ENCODE measurements at regions not wholly inside any gene's neighbourhood (a gene's known extent, or its start where the extent isn't known, plus 50 kb on each side); places are given as distances from the start of the nearest gene placed in this dataset.

DNA sequence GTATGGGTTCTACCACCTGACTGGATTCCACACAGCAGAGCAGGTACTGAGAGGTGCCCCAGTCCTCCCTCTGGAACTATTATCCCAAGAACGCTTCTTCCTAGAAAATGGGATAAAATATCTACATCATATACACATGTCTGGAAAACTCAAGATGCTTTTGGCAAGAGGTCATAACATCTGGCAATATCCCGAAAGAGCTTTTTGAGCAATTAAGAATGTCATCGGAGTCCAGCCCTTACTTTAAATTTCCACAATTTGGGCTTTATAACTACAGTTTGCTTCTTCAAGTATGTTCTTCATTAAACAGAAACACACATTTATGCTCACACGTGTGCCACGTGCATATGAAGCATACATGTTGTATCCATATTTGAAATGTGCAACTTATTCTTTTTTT lies 365.9 kb upstream of the THBS1 start:
- DNase-seq (ENCODE audit: low read depth, low spot score), result no peak
- ATAC-seq, result no peak
- TF ChIP-seq TCF7L2 (IDR thresholded peaks at IDR 0.05; ENCODE audit: low read depth, low read length) (no peak), POLR2AphosphoS5 (IDR thresholded peaks at IDR 0.05; ENCODE audit: low read depth, low read length) (no peak), SIN3A (IDR thresholded peaks at IDR 0.05; ENCODE audit: borderline replicate concordance, insufficient read depth, low read depth, low read length) (no peak)
- TF ChIP-seq, protein P1, sequence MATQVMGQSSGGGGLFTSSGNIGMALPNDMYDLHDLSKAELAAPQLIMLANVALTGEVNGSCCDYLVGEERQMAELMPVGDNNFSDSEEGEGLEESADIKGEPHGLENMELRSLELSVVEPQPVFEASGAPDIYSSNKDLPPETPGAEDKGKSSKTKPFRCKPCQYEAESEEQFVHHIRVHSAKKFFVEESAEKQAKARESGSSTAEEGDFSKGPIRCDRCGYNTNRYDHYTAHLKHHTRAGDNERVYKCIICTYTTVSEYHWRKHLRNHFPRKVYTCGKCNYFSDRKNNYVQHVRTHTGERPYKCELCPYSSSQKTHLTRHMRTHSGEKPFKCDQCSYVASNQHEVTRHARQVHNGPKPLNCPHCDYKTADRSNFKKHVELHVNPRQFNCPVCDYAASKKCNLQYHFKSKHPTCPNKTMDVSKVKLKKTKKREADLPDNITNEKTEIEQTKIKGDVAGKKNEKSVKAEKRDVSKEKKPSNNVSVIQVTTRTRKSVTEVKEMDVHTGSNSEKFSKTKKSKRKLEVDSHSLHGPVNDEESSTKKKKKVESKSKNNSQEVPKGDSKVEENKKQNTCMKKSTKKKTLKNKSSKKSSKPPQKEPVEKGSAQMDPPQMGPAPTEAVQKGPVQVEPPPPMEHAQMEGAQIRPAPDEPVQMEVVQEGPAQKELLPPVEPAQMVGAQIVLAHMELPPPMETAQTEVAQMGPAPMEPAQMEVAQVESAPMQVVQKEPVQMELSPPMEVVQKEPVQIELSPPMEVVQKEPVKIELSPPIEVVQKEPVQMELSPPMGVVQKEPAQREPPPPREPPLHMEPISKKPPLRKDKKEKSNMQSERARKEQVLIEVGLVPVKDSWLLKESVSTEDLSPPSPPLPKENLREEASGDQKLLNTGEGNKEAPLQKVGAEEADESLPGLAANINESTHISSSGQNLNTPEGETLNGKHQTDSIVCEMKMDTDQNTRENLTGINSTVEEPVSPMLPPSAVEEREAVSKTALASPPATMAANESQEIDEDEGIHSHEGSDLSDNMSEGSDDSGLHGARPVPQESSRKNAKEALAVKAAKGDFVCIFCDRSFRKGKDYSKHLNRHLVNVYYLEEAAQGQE (IDR thresholded peaks at IDR 0.05; ENCODE audit: insufficient read depth in 1 of 2, low read depth in 2 of 2, low read length in 1 of 2), result no peak
- Histone ChIP-seq H3K27me3 (ENCODE audit: control insufficient read depth, insufficient read depth, low read length) (no peaks in the 10 kb centered on the region), H3K27ac (ENCODE audit: low read length) (no peak overlapping the region), H3K9me3 (ENCODE audit: control insufficient read depth, insufficient read depth, low read depth, low read length) (peaks cover 2% of the 10 kb centered on the region; the same call in 1 of the 2 replicates), H3K36me3 (ENCODE audit: control insufficient read depth, insufficient read depth, low read length) (no peaks in the 10 kb centered on the region), H3K4me3 (ENCODE audit: low read depth in 2 of 2, low read length in 2 of 2) (no peak overlapping the region), H3K4me1 (ENCODE audit: control insufficient read depth, insufficient read depth, low read length) (no peaks in the 10 kb centered on the region)
- ChIA-PET CTCF (no interaction called here), POLR2A (interaction anchor here (0.7 kb wide), 1 partner anchor 28 kb away, joined by 4 read pairs; no protein-coding TSS in a partner anchor)
- in situ Hi-C loops (cut with HindIII; ENCODE audit: low pct_unique_long_range_greater_than_20kb, low sequenced_read_pairs) (no loop called here), intact Hi-C loops (cut with micrococcal nuclease; ENCODE audit: unreplicated experiment) (no loop called here)
- BruUV-seq (replicated peaks), result no TSS peak

DNA sequence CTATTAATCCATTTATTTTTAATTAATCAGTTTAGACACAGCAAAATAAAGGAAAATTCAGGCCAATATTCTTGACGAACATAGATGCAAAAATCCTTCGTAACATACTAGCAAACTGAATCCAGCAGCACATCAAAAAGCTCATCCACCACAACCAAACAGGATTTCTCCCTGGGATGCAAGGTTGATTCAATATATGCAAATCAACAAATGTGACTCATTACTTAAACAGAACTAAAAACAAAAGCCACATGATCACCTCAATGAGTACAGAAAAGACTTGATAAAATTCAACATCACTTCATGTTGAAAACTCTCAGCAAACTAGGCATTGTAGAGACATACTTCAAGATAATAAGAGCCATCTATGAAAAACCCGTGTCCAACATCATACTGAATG lies 364.1 kb upstream of the THBS1 start:
- DNase-seq (ENCODE audit: low read depth, low spot score) (no peak), ATAC-seq (no peak)
- H3K9me3 ChIP-seq (ENCODE audit: control insufficient read depth, insufficient read depth, low read depth, low read length), result no peaks in the 10 kb centered on the region; the same call in 1 of the 2 replicates
- no peak overlapping the region for H3K27ac ChIP-seq (ENCODE audit: low read length)
- CTCF ChIA-PET, result interaction anchor here (0.5 kb wide), 1 partner anchor 421 kb away, joined by 3 read pairs; no protein-coding TSS in a partner anchor
- no peak overlapping the region for H3K4me3 ChIP-seq (ENCODE audit: low read depth in 2 of 2, low read length in 2 of 2)
- POLR2A ChIA-PET, result no interaction called here
- H3K4me1 ChIP-seq (ENCODE audit: control insufficient read depth, insufficient read depth, low read length), result no peaks in the 10 kb centered on the region
- TF ChIP-seq TCF7L2 (IDR thresholded peaks at IDR 0.05; ENCODE audit: low read depth, low read length) (no peak), POLR2AphosphoS5 (IDR thresholded peaks at IDR 0.05; ENCODE audit: low read depth, low read length) (no peak), SIN3A (IDR thresholded peaks at IDR 0.05; ENCODE audit: borderline replicate concordance, insufficient read depth, low read depth, low read length) (no peak)
- TF ChIP-seq, protein P1 (IDR thresholded peaks at IDR 0.05; ENCODE audit: insufficient read depth in 1 of 2, low read depth in 2 of 2, low read length in 1 of 2), result no peak
- TF ChIP-seq, protein P2, sequence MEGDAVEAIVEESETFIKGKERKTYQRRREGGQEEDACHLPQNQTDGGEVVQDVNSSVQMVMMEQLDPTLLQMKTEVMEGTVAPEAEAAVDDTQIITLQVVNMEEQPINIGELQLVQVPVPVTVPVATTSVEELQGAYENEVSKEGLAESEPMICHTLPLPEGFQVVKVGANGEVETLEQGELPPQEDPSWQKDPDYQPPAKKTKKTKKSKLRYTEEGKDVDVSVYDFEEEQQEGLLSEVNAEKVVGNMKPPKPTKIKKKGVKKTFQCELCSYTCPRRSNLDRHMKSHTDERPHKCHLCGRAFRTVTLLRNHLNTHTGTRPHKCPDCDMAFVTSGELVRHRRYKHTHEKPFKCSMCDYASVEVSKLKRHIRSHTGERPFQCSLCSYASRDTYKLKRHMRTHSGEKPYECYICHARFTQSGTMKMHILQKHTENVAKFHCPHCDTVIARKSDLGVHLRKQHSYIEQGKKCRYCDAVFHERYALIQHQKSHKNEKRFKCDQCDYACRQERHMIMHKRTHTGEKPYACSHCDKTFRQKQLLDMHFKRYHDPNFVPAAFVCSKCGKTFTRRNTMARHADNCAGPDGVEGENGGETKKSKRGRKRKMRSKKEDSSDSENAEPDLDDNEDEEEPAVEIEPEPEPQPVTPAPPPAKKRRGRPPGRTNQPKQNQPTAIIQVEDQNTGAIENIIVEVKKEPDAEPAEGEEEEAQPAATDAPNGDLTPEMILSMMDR (IDR thresholded peaks at IDR 0.05), result no peak
- no peaks in the 10 kb centered on the region for H3K36me3 ChIP-seq (ENCODE audit: control insufficient read depth, insufficient read depth, low read length)
- intact Hi-C loops (cut with micrococcal nuclease; ENCODE audit: unreplicated experiment) (no loop called here), in situ Hi-C loops (cut with HindIII; ENCODE audit: low pct_unique_long_range_greater_than_20kb, low sequenced_read_pairs) (no loop called here)
- no TSS peak for BruUV-seq (replicated peaks)
- H3K27me3 ChIP-seq (ENCODE audit: control insufficient read depth, insufficient read depth, low read length), result no peaks in the 10 kb centered on the region

All from Panc1 (cell line).